K562 (cell line): ENCODE measurements at regions not wholly inside any gene's neighbourhood (a gene's known extent, or its start where the extent isn't known, plus 50 kb on each side); places are given as distances from the start of the nearest gene placed in this dataset.
A peak's percentile ranks its signal among the peaks of the same experiment; 100 is the strongest.

Source experiments
- ATAC-seq: fragments of 200-7000 bp; cut with Tn5 transposase; 3 replicates; pipeline ENCODE4 v1.9.1; 2020; ENCODE audit warnings: moderate library complexity
- BruUV-seq: library from RNA; stranded (reverse); fragments of 400-500 nt; replicated peaks from 2 replicates; lab custom pipeline; 2021; lab: Mats Ljungman, UMichigan
- CTCF ChIA-PET: fragments of 300-600 bp; formaldehyde crosslinking; extraction: SDS; loops from one replicate; lab custom pipeline; 2021; ENCODE audit warnings: low intra/inter-chr PET ratio; lab: Yijun Ruan, JAX
- POLR2A ChIA-PET: fragments of 300-600, 350-650 bp; sonication (Branson Sonifier 250); formaldehyde crosslinking; extraction: SDS; loops from one replicate; lab custom pipeline; 2021; ENCODE audit warnings: antibody characterized with exemption, inconsistent platforms; lab: Yijun Ruan, JAX
- DNase-seq, 4 experiments: peaks; one replicate each; pipeline versions ENCODE4 v3.0.0 to v3.0.0-alpha.2; 2011 to 2018; ENCODE audit warnings: low spot score in 3 of 4, mixed read lengths in 3 of 4; ENCODE audit errors: extremely low read depth in 1 of 4
- FAIRE-seq: peaks from 2 replicates; lab custom pipeline; 2011; peaks lifted over from hg19 to GRCh38; lab: Jason Lieb, UNC
- H2AFZ ChIP-seq: 2 replicates; pipeline ENCODE4 v1.6.0; 2011; ENCODE audit warnings: low read depth, low read length, control low read depth, inconsistent platforms
- H3K27ac ChIP-seq: fragments of 200-600 bp; 3 replicates; pipeline ENCODE4 v1.8.0; 2011; ENCODE audit warnings: low read depth, mild to moderate bottlenecking, control low read depth, inconsistent platforms, low read length, moderate library complexity, mixed read lengths; ENCODE audit errors: extremely low read depth
- H3K27me3 ChIP-seq, 2 experiments: fragments of 300-600 bp in 1 of 2; 2 replicates in 1 of 2; 3 replicates in 1 of 2; pipeline versions ENCODE4 v1.6.0 to v1.8.0; 2011; ENCODE audit warnings: inconsistent platforms in 2 of 2, low read length in 2 of 2, mild to moderate bottlenecking in 1 of 2, mixed read lengths in 1 of 2, moderate library complexity in 1 of 2; ENCODE audit not compliant: control insufficient read depth in 2 of 2, insufficient read depth in 2 of 2
- H3K36me3 ChIP-seq: fragments of 300-600 bp; 3 replicates; pipeline ENCODE4 v1.8.0; 2011; ENCODE audit warnings: mild to moderate bottlenecking, low read length, inconsistent platforms; ENCODE audit not compliant: control insufficient read depth, insufficient read depth
- H3K4me1 ChIP-seq, 2 experiments: fragments of 200-600 bp in 1 of 2; replicated peaks in 1 of 2; 2 replicates in 1 of 2; 3 replicates in 1 of 2; pipeline versions ENCODE4 v1.5.1 to v1.8.0; 2011; ENCODE audit warnings: inconsistent platforms in 2 of 2, low read length in 2 of 2, mild to moderate bottlenecking in 1 of 2, mixed read lengths in 1 of 2, moderate library complexity in 1 of 2; ENCODE audit not compliant: control insufficient read depth in 2 of 2, insufficient read depth in 2 of 2
- H3K4me2 ChIP-seq: 2 replicates; pipeline ENCODE4 v1.6.1; 2011; ENCODE audit warnings: low read length, control low read depth, inconsistent platforms, mixed read lengths; ENCODE audit not compliant: insufficient read depth
- H3K4me3 ChIP-seq: fragments of 200-600 bp; sonication (generic), shearing (Covaris generic); 2 replicates; pipeline ENCODE4 v1.5.1; 2016; ENCODE audit warnings: control low read depth, inconsistent platforms
- H3K79me2 ChIP-seq: fragments of 200-600 bp; 3 replicates; pipeline ENCODE4 v1.8.0; 2011; ENCODE audit warnings: low read length, inconsistent platforms; ENCODE audit not compliant: control insufficient read depth, insufficient read depth
- H3K9ac ChIP-seq, 2 experiments: 2 replicates each; pipeline versions ENCODE4 v1.6.0 to v1.6.1; 2011; ENCODE audit warnings: low read depth in 2 of 2, low read length in 2 of 2, control low read depth in 1 of 2, inconsistent platforms in 1 of 2, mild to moderate bottlenecking in 1 of 2, mixed read lengths in 1 of 2; ENCODE audit not compliant: insufficient read depth in 1 of 2
- H3K9me1 ChIP-seq: one replicate; pipeline ENCODE4 v1.6.0; 2011; ENCODE audit warnings: inconsistent platforms, mild to moderate bottlenecking, low read length, moderate library complexity; ENCODE audit not compliant: control insufficient read depth, insufficient read depth
- H3K9me3 ChIP-seq: replicated peaks from 2 replicates; pipeline ENCODE4 v1.5.1; 2011; ENCODE audit warnings: low read depth, low read length, inconsistent platforms; ENCODE audit not compliant: control insufficient read depth, insufficient read depth
- H4K20me1 ChIP-seq: replicated peaks from 2 replicates; pipeline ENCODE4 v1.6.1; 2011; ENCODE audit warnings: low read length, inconsistent platforms, mixed read lengths; ENCODE audit not compliant: control insufficient read depth, insufficient read depth
- DACH1 ChIP-seq: fragments of 450-650 bp; IDR thresholded peaks from 2 replicates; pipeline ENCODE4 v1.6.1; 2018; ENCODE audit not compliant: partially characterized antibody
- MXI1 ChIP-seq: IDR thresholded peaks from 2 replicates; pipeline ENCODE4 v1.6.1; 2011; ENCODE audit warnings: low read depth, mild to moderate bottlenecking, improper control_type of control experiment, low read length
- RAD21 ChIP-seq, 2 experiments: fragments of 250-450 bp in 1 of 2; fragments of 450-650 bp in 1 of 2; sonication (Bioruptor Pico) in 1 of 2; formaldehyde crosslinking in 1 of 2; IDR thresholded peaks in 1 of 2; conservative IDR thresholded peaks in 1 of 2; 2 replicates each; pipeline versions ENCODE4 v1.4.0 to v1.8.0; 2020 to 2022; ENCODE audit warnings: mild to moderate bottlenecking in 2 of 2, moderate library complexity in 1 of 2
- REST ChIP-seq, 2 experiments: fragments of 450-650 bp; formaldehyde crosslinking in 1 of 2; IDR thresholded peaks; 2 replicates each; pipeline versions ENCODE4 v1.4.0 to v1.6.1; 2014 to 2020; ENCODE audit warnings: mild to moderate bottlenecking in 2 of 2, borderline replicate concordance in 1 of 2, low read depth in 1 of 2
- SMC3 ChIP-seq: conservative IDR thresholded peaks from 2 replicates; pipeline ENCODE4 v1.6.1; 2011; ENCODE audit warnings: low read depth, low read length, improper control_type of control experiment; ENCODE audit not compliant: insufficient read depth
- WGBS: fragments of 100-300 bp; shearing (Covaris generic); methylation state at CpG from one replicate; pipeline ENCODE4 v1.1.6; 2016; ENCODE audit warnings: low coverage, mixed read lengths; ENCODE audit not compliant: insufficient coverage; ENCODE audit errors: missing lambda C conversion rate; 5-methylcytosine and 5-hydroxymethylcytosine counted together
- in situ Hi-C: fragments of 300-500 bp; cut with MboI; formaldehyde crosslinking; loops from 4 replicates; pipeline ENCODE4 v1.15.0; 2018; ENCODE audit warnings: inconsistent platforms, mixed read lengths
- intact Hi-C: fragments of 100-400 bp; cut with micrococcal nuclease; formaldehyde crosslinking; loops from 2 replicates; pipeline ENCODE4 v1.14.2; 2022
- TF ChIP-seq, protein P1 (sequence below), 3 experiments: IDR thresholded peaks in 2 of 3; conservative IDR thresholded peaks in 1 of 3; 2 replicates each; pipeline ENCODE4 v1.5.1; 2011 to 2012; ENCODE audit warnings: low read length in 3 of 3, mild to moderate bottlenecking in 3 of 3, control low read depth in 2 of 3, improper control_type of control experiment in 1 of 3, inconsistent platforms in 1 of 3, low read depth in 1 of 3, mixed read lengths in 1 of 3, moderate library complexity in 1 of 3; ENCODE audit not compliant: insufficient read depth in 2 of 3

DNA sequence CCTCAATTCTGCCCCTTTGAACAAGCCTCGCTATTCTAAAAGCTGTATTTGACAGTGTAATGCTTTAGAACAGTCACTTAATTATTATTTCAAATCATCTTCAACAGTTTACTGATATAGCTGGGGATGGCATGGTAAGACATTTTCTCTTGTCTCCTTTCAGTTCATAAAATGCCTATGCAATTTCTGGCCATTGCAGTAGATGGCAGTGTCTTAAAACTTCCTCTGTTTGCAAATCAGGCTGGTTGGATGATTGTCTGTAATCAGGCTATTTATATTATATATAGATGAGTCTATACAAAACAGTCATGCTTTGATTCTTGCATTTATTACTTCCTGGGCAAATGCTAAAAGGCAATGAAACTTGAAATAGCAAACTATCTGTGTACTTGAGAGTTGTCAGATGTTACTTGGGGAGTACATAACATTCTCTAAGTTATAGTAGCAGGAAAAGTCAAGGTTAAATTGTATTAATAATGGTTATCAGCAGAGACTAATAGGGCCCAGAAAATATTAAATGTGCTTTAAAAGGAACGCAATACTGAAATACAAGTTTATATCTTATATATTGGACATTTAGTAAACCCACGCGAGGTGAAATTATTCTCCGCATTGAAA is 55.5 kb upstream of the LHFPL3 start:
- Histone ChIP-seq H4K20me1 (no peaks in the 10 kb centered on the region), H3K4me2 (no peak overlapping the region), H3K4me3 (no peak overlapping the region), H3K79me2 (no peaks in the 10 kb centered on the region), H3K9me1 (no peaks in the 10 kb centered on the region), H3K36me3 (no peaks in the 10 kb centered on the region), H3K4me1 (no peaks in the 10 kb centered on the region), H3K27me3 (peaks cover 0 to 3% of the 10 kb centered on the region in 2 experiments; a peak in 2 of 5 replicates), H3K9me3 (no peaks in the 10 kb centered on the region), H3K27ac (no peak overlapping the region), H3K9ac (no peak overlapping the region), H2AFZ (no peak overlapping the region)
- peak; percentile 66; the same call in 1 of the 3 replicates for ATAC-seq
- BruUV-seq = no TSS peak
- TF ChIP-seq RAD21 (CRISPR knock-in tag; conservative IDR thresholded peaks at IDR 0.05 in 1 of 2, IDR thresholded peaks at IDR 0.05 in 1 of 2) = peak; percentile 32 to 61; a peak in 3 of 4 replicates
- TF ChIP-seq MXI1 = no peak
- peak; percentile 33; the same call in 1 of the 2 replicates for TF ChIP-seq REST (IDR thresholded peaks at IDR 0.05; ENCODE audit: borderline replicate concordance)
- TF ChIP-seq REST (CRISPR knock-in tag; IDR thresholded peaks at IDR 0.05; ENCODE audit: low read depth) = no peak
- 0 out of 2 replicates have a peak, but pooled peaks have one; percentile 19 for TF ChIP-seq SMC3
- TF ChIP-seq, protein P1, sequence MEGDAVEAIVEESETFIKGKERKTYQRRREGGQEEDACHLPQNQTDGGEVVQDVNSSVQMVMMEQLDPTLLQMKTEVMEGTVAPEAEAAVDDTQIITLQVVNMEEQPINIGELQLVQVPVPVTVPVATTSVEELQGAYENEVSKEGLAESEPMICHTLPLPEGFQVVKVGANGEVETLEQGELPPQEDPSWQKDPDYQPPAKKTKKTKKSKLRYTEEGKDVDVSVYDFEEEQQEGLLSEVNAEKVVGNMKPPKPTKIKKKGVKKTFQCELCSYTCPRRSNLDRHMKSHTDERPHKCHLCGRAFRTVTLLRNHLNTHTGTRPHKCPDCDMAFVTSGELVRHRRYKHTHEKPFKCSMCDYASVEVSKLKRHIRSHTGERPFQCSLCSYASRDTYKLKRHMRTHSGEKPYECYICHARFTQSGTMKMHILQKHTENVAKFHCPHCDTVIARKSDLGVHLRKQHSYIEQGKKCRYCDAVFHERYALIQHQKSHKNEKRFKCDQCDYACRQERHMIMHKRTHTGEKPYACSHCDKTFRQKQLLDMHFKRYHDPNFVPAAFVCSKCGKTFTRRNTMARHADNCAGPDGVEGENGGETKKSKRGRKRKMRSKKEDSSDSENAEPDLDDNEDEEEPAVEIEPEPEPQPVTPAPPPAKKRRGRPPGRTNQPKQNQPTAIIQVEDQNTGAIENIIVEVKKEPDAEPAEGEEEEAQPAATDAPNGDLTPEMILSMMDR (IDR thresholded peaks at IDR 0.05 in 2 of 3, conservative IDR thresholded peaks at IDR 0.05 in 1 of 3; ENCODE audit: insufficient read depth in 2 of 3, low read depth in 1 of 3, low read length in 3 of 3) = peak; percentile 48 to 69 (median 60); a peak in 5 of 6 replicates
- TF ChIP-seq DACH1 = no peak
- 51% methylated on average over 5 of the region's 5 CpGs for WGBS
- intact Hi-C loops = loop anchor here (10.0 kb wide), 1 partner anchor 572 kb away; no protein-coding TSS in a partner anchor
- DNase-seq = peak in 3 of 4 experiments; percentile 19 to 29 (median 24)
- CTCF ChIA-PET = interaction anchor here (1.0 to 1.1 kb wide), 3 partner anchors 41 to 646 kb away, joined by 3 to 6 read pairs (median 4); no protein-coding TSS in a partner anchor
- in situ Hi-C loops = no loop called here
- POLR2A ChIA-PET = no interaction called here
- FAIRE-seq = peak; percentile 80
